HG03159 (cell line): ENCODE measurements at regions not wholly inside any gene's neighbourhood (a gene's known extent, or its start where the extent isn't known, plus 50 kb on each side); places are given as distances from the start of the nearest gene placed in this dataset.
A peak's percentile ranks its signal among the peaks of the same experiment; 100 is the strongest.
"Not testable (repeated sequence)": the region's sequence is repeated elsewhere in the genome, so short reads cannot be mapped to it uniquely, and the experiment has no call there.

ENCODE experiments used
- ATAC-seq: cut with Tn5 transposase; IDR thresholded peaks from one replicate; pipeline ENCODE4 v1.9.1; 2021; ENCODE audit warnings: mild to moderate bottlenecking, moderate library complexity; ENCODE audit not compliant: unreplicated experiment

DNA sequence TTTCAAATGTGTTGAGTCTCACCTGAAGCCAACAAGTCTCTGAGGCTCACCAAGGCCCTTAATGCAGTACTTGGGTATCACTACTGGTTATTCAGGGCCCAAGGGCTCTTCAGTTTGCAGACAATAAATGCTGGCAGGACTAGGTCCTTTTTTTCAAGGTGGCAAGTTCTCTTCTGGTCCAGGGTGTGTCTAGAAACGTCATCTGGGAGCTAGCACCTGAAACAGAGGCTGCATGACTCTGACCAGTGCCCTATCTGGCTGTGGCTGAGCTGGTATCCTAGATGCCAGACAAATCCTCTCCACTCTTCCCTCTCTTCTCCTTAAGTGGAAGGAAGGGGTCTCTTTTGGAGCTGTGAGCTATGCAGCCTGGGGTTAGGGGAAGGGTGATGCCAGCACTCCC, 276.8 kb downstream of the PYDC2 start:
- ATAC-seq = no peak

DNA sequence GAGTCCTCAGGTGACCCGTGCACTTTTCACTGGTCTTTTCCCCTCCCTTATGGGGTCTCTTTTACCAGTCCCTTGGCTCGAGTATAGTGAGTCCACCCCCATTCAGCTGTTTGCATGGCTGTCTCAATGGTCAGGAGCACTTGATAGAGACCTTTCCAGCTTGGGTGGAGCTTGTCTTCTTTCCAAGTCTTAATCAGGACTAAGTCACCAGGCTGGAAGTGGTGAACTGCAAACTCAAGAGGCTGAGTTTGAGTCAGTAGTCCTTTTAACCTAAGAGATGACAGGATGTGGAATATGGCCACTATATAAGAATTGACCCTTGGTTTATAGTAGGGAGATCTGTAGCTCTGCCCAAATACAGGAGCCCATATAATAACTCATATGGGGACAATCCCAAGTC, 279.7 kb downstream of the PYDC2 start:
- no peak for ATAC-seq

DNA sequence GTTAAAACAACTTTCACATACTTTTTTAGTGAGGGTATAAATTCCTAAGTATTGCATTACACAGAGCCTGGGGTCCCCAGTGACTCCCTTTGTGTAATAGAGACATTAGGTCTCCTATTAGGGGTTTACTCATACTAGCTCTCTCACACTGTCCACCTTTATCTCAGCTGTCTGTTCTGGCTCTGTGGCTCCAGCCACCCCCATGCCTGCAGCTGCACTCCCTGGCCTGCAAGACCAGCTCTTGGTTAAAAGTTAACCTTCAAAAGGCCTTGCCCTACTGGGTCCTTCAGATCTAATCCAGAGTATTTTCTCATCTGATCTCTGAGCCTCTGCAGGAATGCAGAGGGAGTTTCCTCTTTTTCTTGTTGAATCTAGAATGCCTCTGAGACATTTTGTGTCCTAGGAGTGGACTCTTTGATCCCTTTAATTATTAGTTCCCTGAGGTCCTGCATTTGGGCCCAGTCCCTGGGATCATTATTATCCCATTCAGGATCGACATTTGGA, 280.9 kb downstream of the PYDC2 start:
- not testable (repeated sequence) for ATAC-seq

DNA sequence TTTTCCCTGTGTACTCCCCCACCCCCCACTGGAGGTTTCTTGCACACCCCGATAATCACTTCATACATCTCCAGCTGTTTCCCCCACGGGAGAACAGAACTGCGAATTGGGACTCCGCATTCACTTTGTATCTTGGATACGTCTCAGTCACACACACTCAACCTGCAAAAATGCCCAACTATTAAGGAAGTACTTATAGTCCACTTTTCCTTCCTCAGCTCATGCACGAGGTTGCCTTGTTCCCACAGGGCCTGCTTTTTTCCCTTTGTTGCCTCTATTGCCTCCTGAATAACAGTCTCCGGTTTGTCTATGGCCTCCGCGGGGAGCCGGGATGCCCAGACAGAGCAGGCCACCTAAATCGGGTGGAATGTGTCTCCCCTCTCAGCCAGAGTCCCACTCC, 282.3 kb downstream of the PYDC2 start:
- ATAC-seq = no peak

DNA sequence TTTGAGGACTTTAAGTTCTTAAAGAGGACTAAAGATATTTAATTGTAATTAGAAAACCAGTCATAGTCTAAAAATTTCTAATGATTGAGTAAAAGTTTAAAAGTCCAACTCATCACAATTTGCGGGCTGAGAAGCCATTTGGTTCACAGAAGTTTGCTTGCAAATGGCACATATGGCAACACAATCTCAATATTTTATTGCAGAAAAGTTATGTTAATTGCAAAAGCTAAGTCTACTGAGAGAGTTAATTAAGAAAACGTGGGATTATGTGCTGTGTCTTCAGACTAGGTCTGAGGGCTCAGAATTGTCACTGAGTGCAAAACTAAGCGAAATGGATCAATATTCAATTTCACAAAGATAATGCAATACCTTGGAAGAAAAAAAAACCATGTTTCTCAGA, 289.7 kb downstream of the PYDC2 start:
- ATAC-seq = no peak

DNA sequence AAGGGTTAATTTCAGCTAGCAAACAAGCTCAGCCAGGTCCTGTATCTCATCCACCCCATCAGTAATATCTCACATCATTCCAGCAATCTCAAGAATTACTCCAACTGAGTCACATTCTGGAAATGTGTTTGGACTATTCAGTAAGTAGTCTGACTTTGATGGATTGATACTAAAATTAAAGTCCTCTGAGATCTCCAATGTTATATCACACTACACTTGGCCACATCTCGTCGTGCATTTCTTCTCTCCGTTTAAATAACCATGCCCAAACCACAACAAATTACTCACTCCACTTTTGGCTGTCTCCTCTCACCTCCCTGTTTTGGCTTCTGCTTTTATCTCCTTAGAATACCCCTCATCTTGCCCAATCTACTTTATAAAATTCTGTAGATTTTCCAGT, 292.2 kb downstream of the PYDC2 start:
- ATAC-seq = no peak

DNA sequence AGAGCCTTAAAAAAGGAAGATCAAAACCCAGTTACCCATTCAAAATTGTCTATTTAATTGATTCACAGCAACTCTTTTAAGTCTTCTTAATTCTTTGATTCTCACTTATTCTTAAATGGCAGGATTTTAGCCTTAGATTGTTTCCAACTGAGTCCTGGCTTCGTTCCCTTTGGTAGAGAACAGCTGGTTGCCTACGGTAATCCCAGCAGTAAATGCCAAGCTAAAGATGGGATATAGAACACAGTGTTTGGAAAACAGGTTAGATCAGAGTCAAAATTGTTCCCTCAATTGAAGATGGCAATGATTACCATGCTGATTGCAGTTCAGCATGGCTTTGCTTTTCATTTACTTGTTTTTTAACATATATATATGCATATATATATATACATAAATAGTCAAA, 300.9 kb downstream of the PYDC2 start:
- no peak for ATAC-seq

DNA sequence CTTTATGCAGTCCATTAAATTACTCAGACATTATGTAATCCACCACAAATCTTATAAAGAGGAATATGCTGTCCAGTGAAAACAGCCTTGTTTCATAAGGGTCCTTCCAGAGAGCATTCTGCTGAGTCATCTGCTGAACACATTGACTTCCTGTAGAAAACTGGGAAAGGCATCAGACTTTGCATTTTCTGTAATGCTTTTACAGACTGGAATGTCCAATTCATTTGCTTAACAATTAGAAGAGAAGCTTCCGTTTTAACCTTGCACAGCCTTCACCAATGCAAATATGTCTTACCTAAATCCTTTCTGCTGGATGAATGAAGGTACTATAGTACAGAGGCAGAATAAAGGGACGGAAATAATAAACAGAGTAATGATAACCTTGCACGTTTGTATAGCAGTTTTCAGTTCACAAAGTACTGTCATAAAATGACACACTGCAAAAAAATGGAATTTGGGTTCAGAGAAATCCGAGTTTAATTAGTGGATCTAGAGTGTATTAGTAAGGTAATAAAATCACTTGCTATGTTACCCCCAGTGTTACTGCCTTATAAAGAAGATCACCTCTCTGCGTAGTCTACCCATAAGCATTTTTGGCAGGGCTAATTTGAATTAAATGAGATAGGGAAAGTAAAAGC, 301.5 kb downstream of the PYDC2 start:
- ATAC-seq = no peak

DNA sequence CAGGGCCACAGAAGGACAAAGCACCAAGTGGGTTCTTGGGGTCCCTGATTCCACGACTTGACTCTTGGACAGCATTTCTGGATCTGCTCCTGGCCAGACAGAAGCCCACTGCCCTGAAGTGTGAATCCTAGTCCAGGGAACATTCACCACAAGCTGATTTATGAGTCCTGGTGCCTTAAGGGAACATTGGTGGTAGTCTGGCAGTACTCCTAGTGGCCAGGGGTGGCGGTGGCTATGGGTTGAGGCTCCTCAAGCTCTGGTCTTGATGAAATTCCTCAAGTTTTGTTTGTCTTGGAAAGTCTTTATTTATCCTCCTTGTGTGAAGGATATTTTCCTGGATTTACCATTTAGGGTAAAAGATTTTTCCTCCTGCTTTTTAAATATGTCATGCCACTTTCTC, 307.5 kb downstream of the PYDC2 start:
- peak; percentile 70 for ATAC-seq

DNA sequence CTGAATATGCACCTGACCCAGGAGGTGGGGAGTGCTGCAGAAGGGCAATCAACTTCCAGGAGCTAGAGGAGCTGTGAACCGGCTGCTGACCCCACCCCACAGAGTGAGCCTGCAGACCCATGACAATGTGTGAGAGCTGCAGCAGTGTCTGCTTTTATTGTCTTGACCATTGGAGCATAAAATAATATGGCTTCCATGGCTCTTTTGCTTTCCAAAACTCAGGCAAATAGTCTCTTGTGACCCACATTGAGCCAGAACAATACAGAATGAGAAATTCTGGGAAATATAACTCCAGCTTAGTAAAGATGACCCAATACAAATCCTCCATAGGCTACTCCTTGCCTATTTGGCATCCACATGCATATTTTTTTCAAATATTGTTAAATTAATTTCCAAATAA, 309.6 kb downstream of the PYDC2 start:
- ATAC-seq = no peak

DNA sequence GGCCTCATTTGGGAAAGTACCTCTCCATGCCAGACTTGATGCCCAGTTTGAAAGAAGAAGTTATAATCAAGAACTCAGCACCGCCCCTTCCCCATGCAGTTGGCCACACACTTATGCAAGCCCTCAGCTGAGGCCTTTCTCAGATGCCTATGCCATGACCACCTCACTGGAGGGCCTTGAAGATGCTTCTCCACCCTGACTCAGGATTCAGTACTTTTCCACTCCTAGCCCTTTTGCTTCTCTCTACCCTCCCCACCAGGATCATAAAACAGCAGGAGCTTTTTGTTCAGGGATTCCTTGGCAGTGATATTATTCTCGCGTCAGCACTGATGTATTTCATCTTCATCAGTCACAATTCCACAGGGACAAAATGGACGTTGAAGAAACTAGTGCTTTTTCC, 313.5 kb downstream of the PYDC2 start:
- no peak for ATAC-seq

DNA sequence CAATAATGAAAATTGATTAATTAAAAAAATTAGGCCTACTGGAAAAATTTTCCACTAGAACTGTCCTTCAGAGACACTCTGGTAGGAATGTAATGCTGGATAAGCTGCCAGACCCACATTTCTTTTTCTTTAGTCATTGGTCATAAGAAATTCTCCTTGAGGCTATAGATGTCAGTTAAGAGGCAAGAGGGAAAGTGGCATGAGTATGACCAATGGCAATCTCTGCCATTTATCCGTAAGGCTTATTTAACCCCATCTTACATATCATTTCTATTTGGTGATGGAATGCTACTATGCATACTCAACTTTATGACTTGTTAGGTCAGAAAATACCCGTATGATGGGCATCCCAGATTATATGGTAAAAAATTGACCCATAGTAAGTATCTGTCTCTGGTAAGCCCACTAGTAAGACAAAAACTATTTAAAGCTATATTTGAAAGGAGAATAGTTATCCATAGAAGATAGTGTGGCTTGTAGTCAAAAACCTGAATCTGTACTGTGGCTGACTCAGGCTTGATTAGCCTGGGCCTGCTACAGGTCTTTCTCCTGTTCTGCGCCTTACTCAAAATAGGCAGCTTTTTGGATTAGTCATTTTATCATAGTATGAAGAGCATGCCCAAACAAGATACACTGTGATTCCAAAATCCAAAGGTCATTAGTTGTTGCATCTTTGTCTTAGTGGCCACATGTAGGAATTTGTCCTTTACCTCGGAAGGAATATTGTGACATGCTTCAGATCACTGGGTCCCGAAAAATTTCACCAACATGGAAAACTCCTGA, 314.7 kb downstream of the PYDC2 start:
- no peak for ATAC-seq

DNA sequence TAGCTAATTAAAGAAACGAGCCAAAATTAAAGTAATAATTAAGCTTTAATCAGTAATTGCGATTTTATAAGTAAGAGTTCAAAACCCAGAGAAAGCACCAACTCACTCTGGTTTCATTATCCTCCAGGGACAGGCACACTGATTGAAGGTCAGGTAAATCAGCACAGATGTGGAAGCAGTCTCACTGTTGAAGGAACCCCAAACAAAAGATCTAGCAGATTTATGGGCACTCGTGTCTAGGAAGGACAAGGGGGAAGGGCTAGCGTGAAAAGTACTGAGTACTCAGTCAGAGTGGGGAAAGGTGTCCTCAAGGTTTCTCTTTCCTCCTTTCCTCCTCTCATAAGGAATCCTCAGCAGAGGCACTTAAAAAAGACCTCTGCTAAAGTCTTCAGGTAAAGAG, 320.1 kb downstream of the PYDC2 start:
- ATAC-seq = no peak

DNA sequence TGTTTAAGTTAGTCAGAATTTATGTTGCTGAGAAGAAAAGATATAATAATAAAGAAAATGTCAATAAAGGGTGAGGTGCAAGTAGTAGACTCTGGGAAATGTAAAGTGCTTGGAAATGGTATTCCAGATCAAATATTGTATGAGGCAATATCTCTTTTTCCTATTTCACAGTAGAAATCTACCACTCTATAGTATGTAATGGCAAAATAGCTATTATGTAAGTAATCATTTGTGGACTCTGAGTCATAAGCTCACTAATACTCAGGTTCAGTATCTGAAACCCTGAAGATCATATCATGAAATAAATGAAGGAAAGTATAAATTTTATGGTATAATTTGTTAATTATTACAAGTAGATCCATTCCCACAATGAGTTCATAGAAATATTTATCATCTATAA, 322.1 kb downstream of the PYDC2 start:
- no peak for ATAC-seq

DNA sequence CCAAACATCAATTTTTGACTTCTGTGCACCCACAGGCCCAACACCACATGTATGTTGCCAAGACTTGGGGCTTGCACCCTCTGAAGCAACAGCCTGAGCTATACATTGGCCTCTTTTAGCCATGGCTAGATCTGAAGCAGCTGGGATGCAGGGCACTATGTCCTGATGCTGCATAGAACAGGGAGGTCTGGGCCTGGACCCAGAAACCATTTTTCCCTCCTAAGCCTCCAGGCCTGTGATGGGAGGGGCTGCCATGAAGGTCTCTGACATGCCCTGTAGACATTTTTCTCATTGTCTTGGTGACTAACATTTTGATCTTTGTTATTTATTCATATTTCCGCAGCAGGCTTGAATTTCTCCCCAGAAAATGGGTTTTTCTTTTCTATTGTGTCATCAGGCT, 330.0 kb downstream of the PYDC2 start:
- ATAC-seq = no peak

DNA sequence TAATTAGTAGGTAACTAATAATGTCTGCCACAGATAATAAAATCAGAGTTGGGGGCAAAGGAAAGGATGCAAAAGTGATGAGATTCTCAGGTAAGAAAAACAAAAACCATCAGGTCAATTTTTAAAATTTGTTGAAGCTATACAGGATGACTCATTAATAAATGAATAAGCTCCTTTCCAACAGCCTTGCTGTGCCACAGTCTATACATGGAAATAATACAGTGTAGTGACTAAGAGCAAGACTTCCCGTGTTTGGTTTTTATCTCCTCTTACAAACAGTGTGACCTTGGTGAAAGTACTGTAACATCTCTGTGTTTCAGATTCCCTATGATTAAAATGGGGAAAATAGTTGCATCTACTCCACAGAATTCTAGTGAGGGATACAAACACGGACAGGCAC, 331.6 kb downstream of the PYDC2 start:
- ATAC-seq = no peak

DNA sequence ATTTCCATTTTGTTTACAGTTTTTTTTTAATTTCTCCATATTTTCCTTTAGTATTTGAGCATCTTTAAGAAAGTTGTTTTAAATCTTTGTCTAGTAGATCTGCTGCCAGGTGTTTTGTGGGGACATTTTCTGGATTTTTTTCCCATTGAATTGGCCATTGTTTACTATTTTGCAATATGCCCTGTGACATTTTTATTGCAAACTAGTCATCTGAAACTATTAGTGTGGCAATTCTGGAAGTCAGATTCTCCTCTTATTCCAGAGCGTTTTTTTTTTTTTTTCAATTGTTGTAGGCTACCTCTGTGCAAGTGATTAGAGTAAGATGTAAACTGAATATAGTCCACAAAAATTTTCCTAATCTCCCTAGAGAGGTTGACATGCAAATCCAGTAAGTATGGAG, 334.2 kb downstream of the PYDC2 start:
- ATAC-seq = no peak

DNA sequence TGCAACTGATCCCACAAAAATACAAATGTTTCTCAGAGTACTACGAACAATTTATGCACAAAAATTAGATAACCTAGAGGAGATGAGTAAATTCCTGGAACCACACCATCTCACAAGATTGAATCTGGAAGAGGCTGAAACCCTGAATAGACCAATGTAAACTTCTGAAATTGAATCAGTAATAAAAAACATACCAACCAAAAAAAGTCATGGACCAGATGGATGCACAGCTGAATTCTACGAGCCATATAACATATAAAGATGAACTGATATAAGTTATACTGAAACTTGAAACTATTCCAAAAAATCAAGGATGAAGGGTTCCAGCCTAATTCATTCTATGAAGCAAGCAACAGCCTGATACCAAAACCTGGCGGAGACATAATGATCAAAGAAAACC, 336.3 kb downstream of the PYDC2 start:
- ATAC-seq = no peak

DNA sequence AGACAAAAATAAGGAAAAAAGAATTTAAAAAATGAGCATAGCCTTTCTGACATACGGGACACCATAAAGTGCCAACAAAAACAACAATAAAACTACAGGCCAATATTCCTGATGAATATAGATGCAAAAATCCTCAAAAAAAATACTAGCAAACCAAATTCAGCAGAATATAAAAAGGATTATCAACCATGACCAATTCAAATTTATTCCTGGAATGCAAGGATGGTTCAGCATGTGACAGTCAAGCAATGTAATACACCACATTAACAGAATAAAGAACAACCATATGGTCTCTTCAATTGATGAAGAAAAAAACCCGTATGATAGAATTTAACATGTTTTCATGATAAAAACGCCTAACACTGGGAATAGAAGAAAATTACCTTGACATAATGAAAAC, 341.7 kb downstream of the PYDC2 start:
- ATAC-seq = no peak

DNA sequence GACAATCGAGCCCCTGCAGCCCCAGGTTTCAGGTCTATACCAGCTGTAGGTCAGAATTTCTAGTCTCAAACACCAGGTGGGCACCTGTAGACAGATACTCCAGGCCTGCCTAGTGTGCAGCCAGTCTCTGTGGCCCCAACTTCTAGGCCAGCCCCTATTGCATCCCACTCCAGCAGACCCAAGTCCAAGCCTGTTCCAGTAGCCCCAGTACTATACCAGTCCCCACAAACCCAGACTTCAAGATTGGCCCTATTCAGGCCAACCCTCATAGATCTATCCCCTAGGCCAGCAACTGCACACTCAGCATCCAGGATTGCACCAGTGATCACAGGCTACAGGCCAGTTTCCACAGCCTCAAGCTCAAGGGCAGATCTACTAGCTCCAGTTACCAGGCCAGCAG, 344.0 kb downstream of the PYDC2 start:
- no peak for ATAC-seq

DNA sequence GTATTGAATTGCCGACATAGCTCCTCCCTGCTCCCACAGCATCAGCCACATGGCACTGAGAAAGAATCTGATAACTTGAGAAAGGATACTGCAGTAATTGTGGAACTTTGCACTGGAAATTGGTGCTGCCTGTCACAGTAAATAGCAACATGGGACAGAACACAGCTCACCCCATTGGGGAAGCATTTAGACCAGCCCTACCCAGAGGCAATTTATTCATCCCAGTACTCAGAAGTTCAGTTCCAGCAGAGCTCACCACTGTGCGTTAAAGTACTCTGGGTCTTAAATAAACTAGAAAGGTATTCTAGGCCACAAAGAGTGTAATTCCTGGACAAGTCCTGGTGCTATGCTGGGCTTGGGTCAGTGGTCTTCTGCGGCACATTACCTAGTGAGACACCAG, 347.1 kb downstream of the PYDC2 start:
- ATAC-seq = no peak

DNA sequence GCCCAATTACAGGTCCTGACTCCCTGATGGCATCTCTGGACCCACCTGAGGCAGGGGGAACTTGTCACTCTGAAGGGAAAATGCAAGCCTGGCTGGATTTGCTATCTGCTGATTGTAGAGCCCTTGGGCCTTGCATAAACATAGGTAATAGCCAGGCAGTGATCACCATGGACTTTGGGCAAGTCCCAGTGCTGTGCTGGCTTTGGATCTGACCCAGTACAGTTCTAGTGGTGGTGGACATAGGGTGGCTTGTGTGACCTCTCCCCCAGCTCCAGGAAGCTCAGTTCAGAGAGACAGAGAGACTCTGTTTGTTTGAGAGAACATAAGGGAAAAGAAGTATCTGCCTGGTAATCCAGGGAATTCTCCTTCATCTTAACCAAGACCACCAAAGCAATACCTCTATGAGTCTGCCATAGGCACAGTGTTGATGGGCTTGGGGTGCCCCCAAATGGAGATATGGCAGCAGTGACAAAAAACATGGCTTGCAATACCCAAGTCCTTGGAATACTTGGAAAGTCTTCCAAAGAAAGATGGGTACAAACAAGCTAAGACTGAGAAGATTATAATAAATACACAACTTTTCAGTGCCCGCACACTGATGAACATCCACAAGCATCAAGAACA, 348.5 kb downstream of the PYDC2 start:
- ATAC-seq = no peak
